IMR-90 (cell line): ENCODE measurements at regions not wholly inside any gene's neighbourhood (a gene's known extent, or its start where the extent isn't known, plus 50 kb on each side); places are given as distances from the start of the nearest gene placed in this dataset.

Experiments
- ATAC-seq: fragments of 200-7000 bp; cut with Tn5 transposase; 2 replicates; pipeline ENCODE4 v1.9.1; 2020; ENCODE audit warnings: low read depth, mild to moderate bottlenecking, moderate library complexity
- BruUV-seq: library from RNA; stranded (reverse); fragments of 400-500 nt; replicated peaks from 2 replicates; lab custom pipeline; 2021; lab: Mats Ljungman, UMichigan
- CTCF ChIA-PET: fragments of 300-600 bp; formaldehyde crosslinking; extraction: SDS; loops from one replicate; lab custom pipeline; 2021; ENCODE audit warnings: antibody characterized with exemption; lab: Yijun Ruan, JAX
- POLR2A ChIA-PET: fragments of 300-600 bp; sonication (Branson Sonifier 250); formaldehyde crosslinking; loops from one replicate; lab custom pipeline; 2022; ENCODE audit warnings: antibody characterized with exemption; ENCODE audit not compliant: unreplicated experiment; lab: Charles Lee
- DNase-seq: peaks from one replicate; pipeline ENCODE4 v3.0.0; 2013
- H2AFZ ChIP-seq: replicated peaks from 2 replicates; pipeline ENCODE3; 2013; ENCODE audit warnings: low read length, mild to moderate bottlenecking; ENCODE audit not compliant: poor library complexity
- H2AK5ac ChIP-seq: 2 replicates; pipeline ENCODE4 v1.6.1; 2013; ENCODE audit warnings: low read depth, low read length, inconsistent platforms
- H2AK9ac ChIP-seq: replicated peaks from 2 replicates; pipeline ENCODE3; 2013; ENCODE audit warnings: mild to moderate bottlenecking, low read depth, low read length, moderate library complexity; ENCODE audit not compliant: poor library complexity
- H2BK120ac ChIP-seq: 2 replicates; pipeline ENCODE4 v1.6.1; 2013; ENCODE audit warnings: low read depth, low read length, inconsistent platforms
- H2BK15ac ChIP-seq: 3 replicates; pipeline ENCODE4 v1.6.1; 2013; ENCODE audit warnings: low read depth, low read length, inconsistent platforms
- H2BK20ac ChIP-seq: 2 replicates; pipeline ENCODE4 v1.6.1; 2013; ENCODE audit warnings: low read depth, mild to moderate bottlenecking, inconsistent platforms, low read length, moderate library complexity
- H2BK5ac ChIP-seq: 2 replicates; pipeline ENCODE4 v1.6.1; 2013; ENCODE audit warnings: mild to moderate bottlenecking, low read depth, low read length, inconsistent platforms; ENCODE audit not compliant: poor library complexity, severe bottlenecking
- H3K14ac ChIP-seq: replicated peaks from 2 replicates; pipeline ENCODE4 v1.6.1; 2013; ENCODE audit warnings: low read depth, low read length, inconsistent platforms
- H3K18ac ChIP-seq: 2 replicates; pipeline ENCODE4 v1.6.1; 2013; ENCODE audit warnings: low read depth, low read length, control low read depth
- H3K23ac ChIP-seq: 2 replicates; pipeline ENCODE4 v1.6.1; 2013; ENCODE audit warnings: low read depth, low read length, inconsistent platforms
- H3K27ac ChIP-seq: 2 replicates; pipeline ENCODE4 v1.5.1; 2013; ENCODE audit warnings: mild to moderate bottlenecking, control low read depth, low read length; ENCODE audit not compliant: insufficient read depth
- H3K27me3 ChIP-seq: 2 replicates; pipeline ENCODE4 v1.6.1; 2013; ENCODE audit warnings: low read length; ENCODE audit not compliant: control insufficient read depth, insufficient read depth
- H3K36me3 ChIP-seq: 2 replicates; pipeline ENCODE4 v1.6.1; 2013; ENCODE audit warnings: low read length, mixed read lengths; ENCODE audit not compliant: control insufficient read depth, insufficient read depth
- H3K4ac ChIP-seq: 2 replicates; pipeline ENCODE4 v1.6.1; 2013; ENCODE audit warnings: low read depth, low read length, inconsistent platforms
- H3K4me1 ChIP-seq: 2 replicates; pipeline ENCODE4 v1.6.1; 2013; ENCODE audit warnings: low read length, mixed read lengths; ENCODE audit not compliant: control insufficient read depth, insufficient read depth
- H3K4me2 ChIP-seq: 2 replicates; pipeline ENCODE4 v1.6.1; 2013; ENCODE audit warnings: low read depth, mild to moderate bottlenecking, control low read depth, low read length, moderate library complexity
- H3K4me3 ChIP-seq: 2 replicates; pipeline ENCODE4 v1.5.1; 2013; ENCODE audit warnings: low read depth, mild to moderate bottlenecking, control low read depth, low read length, moderate library complexity; ENCODE audit not compliant: insufficient read depth
- H3K56ac ChIP-seq: 2 replicates; pipeline ENCODE4 v1.6.1; 2013; ENCODE audit warnings: low read length, inconsistent platforms; ENCODE audit not compliant: insufficient read depth; ENCODE audit errors: extremely low read depth
- H3K79me1 ChIP-seq, 2 experiments: 2 replicates each; pipeline ENCODE4 v1.6.1; 2013; ENCODE audit warnings: low read length in 2 of 2, inconsistent platforms in 1 of 2, low read depth in 1 of 2
- H3K9ac ChIP-seq: 2 replicates; pipeline ENCODE4 v1.6.1; 2013; ENCODE audit warnings: low read depth, low read length, control low read depth
- H3K9me1 ChIP-seq: 2 replicates; pipeline ENCODE4 v1.6.1; 2013; ENCODE audit warnings: low read length, inconsistent platforms; ENCODE audit not compliant: insufficient read depth
- H3K9me3 ChIP-seq: 2 replicates; pipeline ENCODE4 v1.6.1; 2013; ENCODE audit warnings: low read length; ENCODE audit not compliant: control insufficient read depth, insufficient read depth
- H4K20me1 ChIP-seq: 2 replicates; pipeline ENCODE4 v1.6.1; 2013; ENCODE audit warnings: low read length, inconsistent platforms; ENCODE audit not compliant: insufficient read depth
- H4K5ac ChIP-seq: 2 replicates; pipeline ENCODE4 v1.6.1; 2013; ENCODE audit warnings: mild to moderate bottlenecking, low read depth, low read length, control low read depth
- H4K8ac ChIP-seq, 2 experiments: 2 replicates each; pipeline ENCODE4 v1.6.1; 2013; ENCODE audit warnings: low read depth in 2 of 2, low read length in 2 of 2, control low read depth in 1 of 2, inconsistent platforms in 1 of 2
- H4K91ac ChIP-seq: 2 replicates; pipeline ENCODE4 v1.6.1; 2013; ENCODE audit warnings: low read depth, low read length, inconsistent platforms; ENCODE audit not compliant: insufficient read depth
- BHLHE40 ChIP-seq: fragments of 150-350 bp; IDR thresholded peaks from 2 replicates; pipeline ENCODE4 v1.6.1; 2016; ENCODE audit warnings: mild to moderate bottlenecking, low read depth, low read length
- CHD1 ChIP-seq: IDR thresholded peaks from 2 replicates; pipeline ENCODE4 v1.6.1; 2012; ENCODE audit warnings: low read depth, low read length, improper control_type of control experiment
- CTCF ChIP-seq: conservative IDR thresholded peaks from 2 replicates; pipeline ENCODE4 v1.5.1; 2012; ENCODE audit warnings: mild to moderate bottlenecking, low read depth, low read length, improper control_type of control experiment
- FOS ChIP-seq: fragments of 150-350 bp; IDR thresholded peaks from 2 replicates; pipeline ENCODE4 v1.6.1; 2016; ENCODE audit warnings: low read depth, low read length
- MAFK ChIP-seq: IDR thresholded peaks from 2 replicates; pipeline ENCODE4 v1.6.1; 2012; ENCODE audit warnings: low read depth, low read length, improper control_type of control experiment
- MAZ ChIP-seq: IDR thresholded peaks from 2 replicates; pipeline ENCODE4 v1.6.1; 2012; ENCODE audit warnings: low read depth, mild to moderate bottlenecking, low read length, improper control_type of control experiment, moderate library complexity, borderline replicate concordance
- NFE2L2 ChIP-seq: fragments of 150-350 bp; IDR thresholded peaks from 2 replicates; pipeline ENCODE4 v1.6.1; 2016; ENCODE audit warnings: low read depth, mild to moderate bottlenecking, low read length
- POLR2A ChIP-seq: IDR thresholded peaks from 2 replicates; pipeline ENCODE4 v1.6.1; 2012; ENCODE audit warnings: mild to moderate bottlenecking, low read depth, low read length
- SMC3 ChIP-seq: fragments of 150-350 bp; IDR thresholded peaks from 2 replicates; pipeline ENCODE4 v1.6.1; 2016; ENCODE audit warnings: low read depth, mild to moderate bottlenecking, antibody characterized with exemption, low read length, moderate library complexity
- WGBS, 2 experiments: methylation state at CpG; one replicate each; pipeline versions ENCODE4 v1.1.5 to v1.1.7; 2013; ENCODE audit warnings: missing lambda C conversion rate in 2 of 2; ENCODE audit not compliant: insufficient read length in 1 of 2; ENCODE audit errors: extremely low coverage in 2 of 2; 5-methylcytosine and 5-hydroxymethylcytosine counted together
- dilution Hi-C: fragments of 300-500 bp; cut with HindIII; formaldehyde crosslinking; loops from one replicate; pipeline ENCODE4 v1.14.3; 2018; ENCODE audit warnings: low sequenced_read_pairs; ENCODE audit not compliant: unreplicated experiment
- in situ Hi-C: fragments of 300-500 bp; cut with MboI; formaldehyde crosslinking; loops from 3 replicates; pipeline ENCODE4 v1.14.3; 2019; ENCODE audit warnings: low sequenced_read_pairs, inconsistent platforms, mixed read lengths
- intact Hi-C: fragments of 100-400 bp; cut with micrococcal nuclease; formaldehyde crosslinking; loops from 2 replicates; pipeline ENCODE4 v1.10.0; 2022

GRCh38 chr13:54317722-54318121 is 1289.1 kb downstream of the OLFM4 start:
- H3K27me3 ChIP-seq = no peaks in the 10 kb centered on the region
- POLR2A ChIA-PET = no interaction called here
- no CpG with 5 or more reads among the region's 8 CpGs for WGBS, 2 experiments

More at GRCh38 chr13:54317722-54318121, 1289.1 kb downstream of the OLFM4 start:
- no peak overlapping the region for H3K23ac ChIP-seq
- no peak overlapping the region for H3K9ac ChIP-seq
- no peak overlapping the region for H4K91ac ChIP-seq
- no peak overlapping the region for H3K4ac ChIP-seq
- H3K36me3 ChIP-seq = no peaks in the 10 kb centered on the region
- DNase-seq (no peak), ATAC-seq (no peak)
- in situ Hi-C loops = no loop called here
- H4K5ac ChIP-seq = no peak overlapping the region
- no peak overlapping the region for H3K18ac ChIP-seq
- no peak overlapping the region for H2AK5ac ChIP-seq
- BruUV-seq = no TSS peak
- no peak overlapping the region for H3K56ac ChIP-seq
- H2AFZ ChIP-seq = no peak overlapping the region
- H2BK120ac ChIP-seq = no peak overlapping the region
- no peaks in the 10 kb centered on the region for H3K9me1 ChIP-seq
- H3K4me2 ChIP-seq = no peak overlapping the region
- no peak overlapping the region for H2BK5ac ChIP-seq
- H2BK15ac ChIP-seq = no peak overlapping the region
- no peak overlapping the region for H3K4me3 ChIP-seq
- no peaks in the 10 kb centered on the region for H3K79me1 ChIP-seq
- TF ChIP-seq SMC3 = no peak
- no peak for TF ChIP-seq MAFK
- TF ChIP-seq POLR2A = no peak
- no peak for TF ChIP-seq FOS
- no peak for TF ChIP-seq BHLHE40
- TF ChIP-seq MAZ = no peak
- no peak for TF ChIP-seq CHD1
- no peak for TF ChIP-seq CTCF
- TF ChIP-seq NFE2L2 = no peak
- H4K20me1 ChIP-seq = no peaks in the 10 kb centered on the region
- H3K27ac ChIP-seq = no peak overlapping the region
- CTCF ChIA-PET = no interaction called here
- no peak overlapping the region for H2AK9ac ChIP-seq
- peaks cover 13% of the 10 kb centered on the region for H3K9me3 ChIP-seq
- H2BK20ac ChIP-seq = no peak overlapping the region
- H3K4me1 ChIP-seq = no peaks in the 10 kb centered on the region
- intact Hi-C loops = no loop called here
- dilution Hi-C loops = no loop called here
- no peak overlapping the region for H3K14ac ChIP-seq
- no peak overlapping the region for H4K8ac ChIP-seq
